ENCODE measurements at regions not wholly inside any gene's neighbourhood (a gene's known extent, or its start where the extent isn't known, plus 50 kb on each side); places are given as distances from the start of the nearest gene placed in this dataset.

GRCh38 chr17:5788266-5788900 is 204.1 kb upstream of the NLRP1 start:
- no peak for FAIRE-seq

GRCh38 chr17:5789528-5789927 is 205.2 kb upstream of the NLRP1 start:
- no peak for FAIRE-seq

- no peak for FAIRE-seq
These were observed 208.8 kb upstream of the NLRP1 start for GRCh38 chr17:5793157-5793556.

- no peak for FAIRE-seq
These were observed 209.6 kb upstream of the NLRP1 start for GRCh38 chr17:5793899-5794298.

- no peak for FAIRE-seq
These were observed 210.1 kb upstream of the NLRP1 start for GRCh38 chr17:5794385-5794784.

GRCh38 chr17:5794881-5795506 is 210.7 kb upstream of the NLRP1 start:
- FAIRE-seq: no peak

GRCh38 chr17:5797447-5798050 is 213.2 kb upstream of the NLRP1 start:
- FAIRE-seq: no peak

GRCh38 chr17:5798094-5798493 is 213.8 kb upstream of the NLRP1 start:
- no peak for FAIRE-seq

GRCh38 chr17:5800131-5800530 is 215.8 kb upstream of the NLRP1 start:
- no peak for FAIRE-seq

- no peak for FAIRE-seq
These were observed 216.3 kb upstream of the NLRP1 start for GRCh38 chr17:5800646-5801045.

GRCh38 chr17:5804251-5804650 is 219.9 kb upstream of the NLRP1 start:
- FAIRE-seq: no peak

GRCh38 chr17:5809056-5809455 is 224.7 kb upstream of the NLRP1 start:
- no peak for FAIRE-seq

- FAIRE-seq: no peak
These were observed 225.4 kb upstream of the NLRP1 start for GRCh38 chr17:5809580-5810188.

GRCh38 chr17:5812590-5812989 is 228.3 kb upstream of the NLRP1 start:
- FAIRE-seq: no peak

- no peak for FAIRE-seq
These were observed 229.0 kb upstream of the NLRP1 start for GRCh38 chr17:5813357-5813756.

- no peak for FAIRE-seq
These were observed 231.1 kb upstream of the NLRP1 start for GRCh38 chr17:5815396-5815795.

- FAIRE-seq: no peak
These were observed 232.3 kb upstream of the NLRP1 start for GRCh38 chr17:5816491-5817070.

- FAIRE-seq: no peak
These were observed 233.4 kb upstream of the NLRP1 start for GRCh38 chr17:5817475-5818395.

GRCh38 chr17:5819396-5819795 is 235.1 kb upstream of the NLRP1 start:
- no peak for FAIRE-seq

GRCh38 chr17:5819921-5820685 is 235.8 kb upstream of the NLRP1 start:
- no peak for FAIRE-seq

GRCh38 chr17:5820721-5821456 is 236.6 kb upstream of the NLRP1 start:
- no peak for FAIRE-seq

Measured in islet of Langerhans (tissue), 1 donor.